HEK293T (cell line): ENCODE measurements at regions not wholly inside any gene's neighbourhood (a gene's known extent, or its start where the extent isn't known, plus 50 kb on each side); places are given as distances from the start of the nearest gene placed in this dataset.

Experiments
- CTCF ChIA-PET: fragments of 350-600 bp; formaldehyde crosslinking; extraction: SDS; loops from one replicate; lab custom pipeline; 2021; ENCODE audit warnings: antibody characterized with exemption, inconsistent platforms; lab: Yijun Ruan, JAX
- POLR2A ChIA-PET: fragments of 350-600 bp; formaldehyde crosslinking; extraction: SDS; loops from one replicate; lab custom pipeline; 2020; ENCODE audit warnings: antibody characterized with exemption, inconsistent platforms; lab: Yijun Ruan, JAX
- DNase-seq: peaks from one replicate; pipeline ENCODE4 v3.0.0; 2012; ENCODE audit warnings: mixed read lengths; ENCODE audit errors: extremely low spot score
- ARNT ChIP-seq: fragments of 450-650 bp; IDR thresholded peaks from 2 replicates; pipeline ENCODE4 v1.6.1; 2017; ENCODE audit warnings: mild to moderate bottlenecking
- BHLHE40 ChIP-seq: fragments of 450-650 bp; IDR thresholded peaks from 2 replicates; pipeline ENCODE4 v1.6.1; 2016; ENCODE audit warnings: mild to moderate bottlenecking, moderate library complexity, borderline replicate concordance
- CTBP1 ChIP-seq: fragments of 450-650 bp; IDR thresholded peaks from 2 replicates; pipeline ENCODE4 v1.6.1; 2016; ENCODE audit warnings: borderline replicate concordance
- ELF4 ChIP-seq: fragments of 450-650 bp; IDR thresholded peaks from 2 replicates; pipeline ENCODE4 v1.6.1; 2017; ENCODE audit warnings: antibody characterized with exemption
- FOXA1 ChIP-seq: fragments of 450-650 bp; IDR thresholded peaks from 2 replicates; pipeline ENCODE4 v1.6.1; 2016; ENCODE audit warnings: mild to moderate bottlenecking
- FOXK2 ChIP-seq: fragments of 450-650 bp; IDR thresholded peaks from 2 replicates; pipeline ENCODE4 v1.6.1; 2016; ENCODE audit warnings: mild to moderate bottlenecking
- FOXM1 ChIP-seq: fragments of 450-650 bp; IDR thresholded peaks from 2 replicates; pipeline ENCODE4 v1.6.1; 2017; ENCODE audit warnings: mild to moderate bottlenecking, borderline replicate concordance
- HDGF ChIP-seq: fragments of 450-650 bp; IDR thresholded peaks from 2 replicates; pipeline ENCODE4 v1.6.1; 2017; ENCODE audit warnings: antibody characterized with exemption, borderline replicate concordance
- L3MBTL2 ChIP-seq: fragments of 450-650 bp; conservative IDR thresholded peaks from 2 replicates; pipeline ENCODE4 v1.6.1; 2016; ENCODE audit warnings: mild to moderate bottlenecking
- LEF1 ChIP-seq: fragments of 450-650 bp; IDR thresholded peaks from 2 replicates; pipeline ENCODE4 v1.6.1; 2017; ENCODE audit warnings: mild to moderate bottlenecking, borderline replicate concordance
- NFRKB ChIP-seq: fragments of 450-650 bp; IDR thresholded peaks from 2 replicates; pipeline ENCODE4 v1.6.1; 2016; ENCODE audit warnings: mild to moderate bottlenecking, moderate library complexity
- PKNOX1 ChIP-seq: fragments of 450-650 bp; IDR thresholded peaks from 2 replicates; pipeline ENCODE4 v1.6.1; 2016
- SP1 ChIP-seq: fragments of 450-650 bp; IDR thresholded peaks from 2 replicates; pipeline ENCODE4 v1.6.1; 2017
- SUZ12 ChIP-seq: fragments of 450-650 bp; IDR thresholded peaks from 2 replicates; pipeline ENCODE4 v1.6.1; 2016; ENCODE audit warnings: mild to moderate bottlenecking
- TARDBP ChIP-seq: fragments of 450-650 bp; IDR thresholded peaks from 2 replicates; pipeline ENCODE4 v1.6.1; 2016
- ZNF384 ChIP-seq: fragments of 450-650 bp; IDR thresholded peaks from 2 replicates; pipeline ENCODE4 v1.6.1; 2016

GRCh38 chr3:127040216-127040615 is 57.3 kb downstream of the PLXNA1 start:
- ChIA-PET CTCF (no interaction called here), POLR2A (no interaction called here)
- no peak for DNase-seq
- TF ChIP-seq NFRKB, result no peak
- no peak for TF ChIP-seq SUZ12
- TF ChIP-seq L3MBTL2, result no peak
- TF ChIP-seq PKNOX1, result no peak
- TF ChIP-seq FOXA1, result no peak
- no peak for TF ChIP-seq ARNT
- no peak for TF ChIP-seq HDGF
- no peak for TF ChIP-seq ZNF384
- TF ChIP-seq FOXK2, result no peak
- no peak for TF ChIP-seq FOXM1
- no peak for TF ChIP-seq CTBP1
- no peak for TF ChIP-seq ELF4
- TF ChIP-seq BHLHE40, result no peak

GRCh38 chr3:127041264-127041820 is 58.4 kb downstream of the PLXNA1 start:
- DNase-seq, result no peak
- no peak for TF ChIP-seq SP1
- ChIA-PET POLR2A (no interaction called here), CTCF (no interaction called here)

GRCh38 chr3:127041933-127042332 is 59.0 kb downstream of the PLXNA1 start:
- ChIA-PET CTCF (no interaction called here), POLR2A (no interaction called here)
- DNase-seq, result no peak
- TF ChIP-seq ZNF384, result no peak
- TF ChIP-seq PKNOX1, result no peak
- TF ChIP-seq FOXM1, result no peak
- TF ChIP-seq LEF1, result no peak
- no peak for TF ChIP-seq L3MBTL2
- no peak for TF ChIP-seq FOXK2
- TF ChIP-seq HDGF, result no peak
- TF ChIP-seq TARDBP, result no peak

- POLR2A ChIA-PET, result no interaction called here
- no peak for DNase-seq
- TF ChIP-seq PKNOX1, result no peak
- CTCF ChIA-PET, result no interaction called here
Observed at GRCh38 chr3:127042634-127043033, 59.7 kb downstream of the PLXNA1 start.

- TF ChIP-seq FOXK2 (no peak), SUZ12 (no peak), CTBP1 (no peak), TARDBP (no peak), ELF4 (no peak), ZNF384 (no peak), ARNT (no peak), PKNOX1 (no peak), FOXA1 (no peak), BHLHE40 (no peak), HDGF (no peak), FOXM1 (no peak), LEF1 (no peak), NFRKB (no peak), L3MBTL2 (no peak), SP1 (no peak)
- POLR2A ChIA-PET, result no interaction called here
- CTCF ChIA-PET, result no interaction called here
- DNase-seq, result no peak
Observed at GRCh38 chr3:127043041-127043641, 60.2 kb downstream of the PLXNA1 start.

GRCh38 chr3:127043731-127044510 is 61.0 kb downstream of the PLXNA1 start:
- POLR2A ChIA-PET, result no interaction called here
- TF ChIP-seq PKNOX1 (no peak), FOXM1 (no peak), HDGF (no peak), CTBP1 (no peak), TARDBP (no peak), FOXK2 (no peak), L3MBTL2 (no peak), NFRKB (no peak), ELF4 (no peak), ZNF384 (no peak)
- CTCF ChIA-PET, result no interaction called here
- no peak for DNase-seq
